ENCODE measurements at regions not wholly inside any gene's neighbourhood (a gene's known extent, or its start where the extent isn't known, plus 50 kb on each side); places are given as distances from the start of the nearest gene placed in this dataset.

DNA sequence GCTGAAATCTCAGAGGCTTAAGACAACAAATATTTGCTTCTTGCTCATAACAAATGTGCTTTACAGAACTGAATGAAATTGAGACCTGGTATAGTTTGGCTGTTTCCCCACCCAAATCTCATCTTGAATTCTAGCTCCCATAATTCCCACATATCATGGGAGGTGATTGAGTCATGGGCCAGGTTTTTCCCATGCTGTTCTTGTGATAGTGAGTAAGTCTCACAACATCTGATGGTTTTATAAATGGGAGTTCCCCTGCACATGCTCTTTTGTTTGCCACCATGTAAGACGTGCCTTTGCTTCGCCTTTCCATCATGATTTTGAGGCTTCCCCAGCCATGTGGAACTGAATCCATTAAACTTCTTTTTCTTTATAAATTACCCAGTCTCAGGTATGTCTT is 221.1 kb upstream of the DIPK2B start:
- ChIA-PET POLR2A (no interaction called here), CTCF (ENCODE audit: low intra/inter-chr PET ratio) (no interaction called here)
- ATAC-seq (no peak), DNase-seq (ENCODE audit: extremely low read depth in 1 of 4, low spot score in 3 of 4) (no peak), FAIRE-seq (no peak)
- H3K4me2 ChIP-seq (ENCODE audit: insufficient read depth, low read length): no peak overlapping the region
- H2AFZ ChIP-seq (ENCODE audit: low read depth, low read length): no peak overlapping the region
- no peaks in the 10 kb centered on the region for H3K9me3 ChIP-seq (replicated peaks; ENCODE audit: control insufficient read depth, insufficient read depth, low read depth, low read length)
- H3K36me3 ChIP-seq (ENCODE audit: control insufficient read depth, insufficient read depth, low read length): no peaks in the 10 kb centered on the region
- no peaks in the 10 kb centered on the region for H3K27me3 ChIP-seq (ENCODE audit: control insufficient read depth in 2 of 2, insufficient read depth in 2 of 2, low read length in 2 of 2)
- no peaks in the 10 kb centered on the region for H3K9me1 ChIP-seq (ENCODE audit: control insufficient read depth, insufficient read depth, low read length)
- H4K20me1 ChIP-seq (replicated peaks; ENCODE audit: control insufficient read depth, insufficient read depth, low read length): no peaks in the 10 kb centered on the region
- no peak overlapping the region for H3K27ac ChIP-seq (ENCODE audit: extremely low read depth, low read depth, low read length)
- WGBS (ENCODE audit: insufficient coverage, low coverage, missing lambda C conversion rate): 4% methylated on average over 2 of the region's 2 CpGs
- no peak overlapping the region for H3K4me3 ChIP-seq
- in situ Hi-C loops (cut with MboI) (no loop called here), intact Hi-C loops (cut with micrococcal nuclease) (no loop called here)
- H3K9ac ChIP-seq (ENCODE audit: insufficient read depth in 1 of 2, low read depth in 2 of 2, low read length in 2 of 2): no peak overlapping the region
- H3K79me2 ChIP-seq (ENCODE audit: control insufficient read depth, insufficient read depth, low read length): no peaks in the 10 kb centered on the region
- no peaks in the 10 kb centered on the region for H3K4me1 ChIP-seq (replicated peaks in 1 of 2; ENCODE audit: control insufficient read depth in 2 of 2, insufficient read depth in 2 of 2, low read length in 2 of 2)
- no TSS peak for BruUV-seq (replicated peaks)
- TF ChIP-seq FOXJ3 (CRISPR knock-in tag; IDR thresholded peaks at IDR 0.05): no peak
- no peak for TF ChIP-seq ESRRA (IDR thresholded peaks at IDR 0.05; ENCODE audit: borderline replicate concordance, low read depth)
- no peak for TF ChIP-seq CAMTA2 (CRISPR knock-in tag; conservative IDR thresholded peaks at IDR 0.05)

- DNase-seq (ENCODE audit: extremely low read depth in 1 of 4, low spot score in 3 of 4) (no peak), ATAC-seq (no peak), FAIRE-seq (no peak)
- BruUV-seq (replicated peaks): no TSS peak
- Histone ChIP-seq H4K20me1 (replicated peaks; ENCODE audit: control insufficient read depth, insufficient read depth, low read length) (no peaks in the 10 kb centered on the region), H2AFZ (ENCODE audit: low read depth, low read length) (no peak overlapping the region), H3K4me3 (no peak overlapping the region), H3K9ac (ENCODE audit: insufficient read depth in 1 of 2, low read depth in 2 of 2, low read length in 2 of 2) (no peak overlapping the region), H3K4me1 (replicated peaks in 1 of 2; ENCODE audit: control insufficient read depth in 2 of 2, insufficient read depth in 2 of 2, low read length in 2 of 2) (no peaks in the 10 kb centered on the region), H3K27ac (ENCODE audit: extremely low read depth, low read depth, low read length) (no peak overlapping the region), H3K9me1 (ENCODE audit: control insufficient read depth, insufficient read depth, low read length) (no peaks in the 10 kb centered on the region), H3K9me3 (replicated peaks; ENCODE audit: control insufficient read depth, insufficient read depth, low read depth, low read length) (no peaks in the 10 kb centered on the region), H3K79me2 (ENCODE audit: control insufficient read depth, insufficient read depth, low read length) (no peaks in the 10 kb centered on the region), H3K4me2 (ENCODE audit: insufficient read depth, low read length) (no peak overlapping the region), H3K36me3 (ENCODE audit: control insufficient read depth, insufficient read depth, low read length) (no peaks in the 10 kb centered on the region), H3K27me3 (ENCODE audit: control insufficient read depth in 2 of 2, insufficient read depth in 2 of 2, low read length in 2 of 2) (no peaks in the 10 kb centered on the region)
- in situ Hi-C loops (cut with MboI): no loop called here
- intact Hi-C loops (cut with micrococcal nuclease): no loop called here
- ChIA-PET CTCF (ENCODE audit: low intra/inter-chr PET ratio) (no interaction called here), POLR2A (no interaction called here)
- WGBS (ENCODE audit: insufficient coverage, low coverage, missing lambda C conversion rate): 0% methylated on average over 2 of the region's 3 CpGs
- no peak for TF ChIP-seq OTX1 (CRISPR knock-in tag; IDR thresholded peaks at IDR 0.05)
- TF ChIP-seq NRF1 (conservative IDR thresholded peaks at IDR 0.05 in 1 of 2, IDR thresholded peaks at IDR 0.05 in 1 of 2): no peak
- TF ChIP-seq CC2D1A (IDR thresholded peaks at IDR 0.05): no peak
- no peak for TF ChIP-seq NR2C1 (IDR thresholded peaks at IDR 0.05)
- TF ChIP-seq NR2C1 (tag; IDR thresholded peaks at IDR 0.05): no peak
These were observed 203.5 kb upstream of the DIPK2B start for GRCh38 chrX:45404206-45404605.
